ENCODE measurements at regions not wholly inside any gene's neighbourhood (a gene's known extent, or its start where the extent isn't known, plus 50 kb on each side); places are given as distances from the start of the nearest gene placed in this dataset.

DNA sequence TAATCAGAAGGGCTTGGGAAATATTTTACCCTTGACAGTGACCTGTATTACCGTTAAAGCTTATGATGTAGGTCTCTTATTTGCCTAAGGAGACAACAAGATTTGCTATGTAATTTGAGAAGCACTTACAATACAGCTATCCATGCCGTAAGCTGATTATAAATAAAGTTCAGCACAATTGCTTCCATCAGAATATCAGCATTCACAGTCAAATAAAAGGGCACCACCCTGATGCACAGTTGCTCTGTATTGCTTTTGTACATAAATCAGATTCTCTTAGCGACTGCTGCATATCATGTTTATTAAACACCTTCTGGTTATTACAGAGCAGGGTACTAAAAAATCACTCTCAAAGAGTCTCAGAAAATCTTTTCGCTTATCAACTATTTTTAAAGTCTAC, 67.3 kb upstream of the VRK1 start:
- ATAC-seq = no peak

DNA sequence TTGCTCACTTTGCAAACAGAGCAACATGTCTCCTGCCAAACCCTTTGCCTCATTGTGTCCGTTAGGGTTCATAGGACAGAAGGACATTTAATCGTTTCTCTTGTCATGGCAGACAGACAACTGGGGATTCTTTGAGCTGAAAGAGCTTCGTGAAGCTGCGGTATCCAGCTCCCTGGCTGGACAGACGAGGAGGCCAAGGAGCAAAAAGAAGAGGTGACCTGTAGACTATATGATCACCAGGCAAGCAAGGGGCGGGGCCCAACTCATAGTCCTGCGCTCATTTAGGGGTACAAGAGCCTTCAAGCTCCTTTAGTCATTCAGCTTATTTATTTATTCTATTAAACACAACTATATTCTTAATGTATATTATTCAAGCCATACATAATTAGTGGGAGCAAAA, 66.8 kb upstream of the VRK1 start:
- ATAC-seq = no peak

DNA sequence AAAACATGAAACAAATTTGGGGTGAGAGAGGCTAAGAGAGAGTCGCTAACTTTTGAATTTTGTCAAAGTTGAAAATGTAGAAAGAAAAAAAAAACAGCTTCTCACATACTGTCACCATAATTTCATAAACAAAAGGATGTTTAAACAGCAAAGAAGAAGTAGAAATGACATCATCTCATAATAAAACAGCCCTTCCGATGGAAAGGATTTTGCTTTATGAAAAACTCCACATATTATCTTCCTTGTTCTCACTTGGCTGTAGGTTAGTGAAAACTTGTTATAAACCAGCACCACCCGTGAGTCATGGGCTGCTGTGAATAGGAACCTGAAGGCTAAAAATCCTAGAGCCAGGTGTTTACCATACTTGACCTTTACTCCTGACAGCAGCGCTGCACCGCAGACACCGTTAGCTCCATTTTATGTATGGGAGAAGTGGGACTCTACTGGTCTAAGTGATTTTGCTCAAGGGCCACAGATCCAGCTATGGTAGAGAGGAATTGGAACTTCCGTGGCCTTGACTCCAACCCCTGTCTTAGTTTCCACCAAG, 63.0 kb upstream of the VRK1 start:
- no peak for ATAC-seq

DNA sequence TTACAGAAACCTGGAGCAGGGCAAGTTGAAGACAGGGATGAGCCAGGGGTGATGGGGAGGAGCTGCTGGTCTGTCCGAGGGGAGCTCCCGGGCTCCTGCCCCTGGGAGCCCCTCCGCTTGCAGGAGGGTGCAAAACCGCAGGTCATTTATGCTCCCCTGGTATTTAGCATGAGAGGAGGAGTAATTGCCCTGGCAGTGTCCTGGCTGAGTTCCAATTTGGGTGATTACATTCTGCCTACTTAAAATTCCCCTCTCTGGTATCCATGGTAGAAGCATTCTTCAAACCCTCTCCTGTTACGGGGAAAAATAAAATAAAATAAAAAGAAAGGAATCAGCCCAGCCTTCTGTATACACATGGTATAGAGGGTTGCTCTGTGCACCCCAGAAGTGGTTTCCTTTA, 61.7 kb upstream of the VRK1 start:
- ATAC-seq = no peak

DNA sequence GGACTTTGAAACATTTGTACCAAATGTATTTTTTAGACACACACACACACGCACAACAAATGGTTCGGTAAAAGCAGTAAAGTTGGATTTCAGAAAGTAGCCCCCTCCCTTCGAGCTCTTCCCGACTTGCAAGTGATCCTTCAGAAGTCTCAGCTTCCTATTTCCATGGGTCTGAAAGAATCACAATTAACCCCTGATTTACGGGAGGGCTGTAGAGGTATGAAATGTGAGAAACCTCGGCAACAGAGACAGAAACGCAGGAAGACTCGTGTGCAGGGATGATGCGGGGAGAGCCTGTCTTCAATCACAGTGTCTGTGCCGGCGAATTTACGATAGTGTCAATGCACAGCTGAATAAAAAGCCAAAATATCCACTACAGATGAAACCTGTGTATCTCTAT, 60.7 kb upstream of the VRK1 start:
- no peak for ATAC-seq

DNA sequence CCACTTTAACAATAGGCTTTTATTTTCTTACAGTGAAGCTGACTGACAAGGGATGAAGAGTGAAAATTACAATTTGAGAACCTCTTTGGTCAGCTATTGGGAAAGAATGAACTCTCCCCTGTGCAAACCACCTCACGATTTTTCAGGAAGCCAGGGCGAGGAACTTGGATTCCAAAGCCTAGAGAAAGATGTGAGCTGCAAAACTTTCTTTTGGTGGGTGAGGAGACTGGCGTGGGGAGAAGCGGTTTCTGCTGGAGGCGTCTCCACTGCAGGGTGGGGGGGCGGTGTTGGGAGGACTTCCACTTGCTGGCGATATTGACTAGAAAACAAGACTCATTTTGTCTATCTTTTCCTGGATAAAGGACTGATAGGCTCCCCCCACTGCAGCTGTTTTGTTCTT, 59.3 kb upstream of the VRK1 start:
- no peak for ATAC-seq

DNA sequence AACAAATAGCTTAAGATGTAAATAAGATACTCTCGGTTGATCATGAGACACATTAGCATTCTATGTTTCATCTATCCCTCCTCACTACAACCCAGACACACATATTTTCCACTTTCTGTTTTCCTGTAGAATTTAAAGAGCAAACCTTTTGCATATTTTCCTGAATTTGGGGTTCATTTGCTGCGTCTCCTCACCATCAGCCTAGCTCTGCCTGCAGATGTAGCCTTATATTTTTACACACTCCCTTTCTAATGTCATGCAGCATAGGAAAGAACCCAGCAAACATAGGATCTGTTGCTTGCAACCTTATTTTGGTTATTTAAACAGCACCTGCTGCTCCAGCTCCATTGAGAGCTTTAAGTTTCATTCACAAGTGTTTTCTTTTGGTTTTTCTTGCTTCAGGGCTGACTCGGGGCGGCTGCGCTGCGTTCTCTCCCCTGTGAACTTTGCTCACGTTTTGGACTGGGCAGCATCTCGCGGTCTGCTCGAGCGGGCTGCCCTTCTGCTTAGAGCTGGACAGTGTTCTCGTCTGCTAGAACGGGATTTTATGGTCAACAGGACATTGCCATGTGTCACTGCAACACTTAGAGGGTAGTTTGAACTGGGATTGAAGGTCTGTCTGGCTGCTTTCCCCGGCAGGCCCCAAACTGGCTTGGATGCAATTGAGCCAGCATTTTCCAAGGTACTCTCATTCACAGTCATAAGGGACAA, 57.8 kb upstream of the VRK1 start:
- no peak for ATAC-seq

DNA sequence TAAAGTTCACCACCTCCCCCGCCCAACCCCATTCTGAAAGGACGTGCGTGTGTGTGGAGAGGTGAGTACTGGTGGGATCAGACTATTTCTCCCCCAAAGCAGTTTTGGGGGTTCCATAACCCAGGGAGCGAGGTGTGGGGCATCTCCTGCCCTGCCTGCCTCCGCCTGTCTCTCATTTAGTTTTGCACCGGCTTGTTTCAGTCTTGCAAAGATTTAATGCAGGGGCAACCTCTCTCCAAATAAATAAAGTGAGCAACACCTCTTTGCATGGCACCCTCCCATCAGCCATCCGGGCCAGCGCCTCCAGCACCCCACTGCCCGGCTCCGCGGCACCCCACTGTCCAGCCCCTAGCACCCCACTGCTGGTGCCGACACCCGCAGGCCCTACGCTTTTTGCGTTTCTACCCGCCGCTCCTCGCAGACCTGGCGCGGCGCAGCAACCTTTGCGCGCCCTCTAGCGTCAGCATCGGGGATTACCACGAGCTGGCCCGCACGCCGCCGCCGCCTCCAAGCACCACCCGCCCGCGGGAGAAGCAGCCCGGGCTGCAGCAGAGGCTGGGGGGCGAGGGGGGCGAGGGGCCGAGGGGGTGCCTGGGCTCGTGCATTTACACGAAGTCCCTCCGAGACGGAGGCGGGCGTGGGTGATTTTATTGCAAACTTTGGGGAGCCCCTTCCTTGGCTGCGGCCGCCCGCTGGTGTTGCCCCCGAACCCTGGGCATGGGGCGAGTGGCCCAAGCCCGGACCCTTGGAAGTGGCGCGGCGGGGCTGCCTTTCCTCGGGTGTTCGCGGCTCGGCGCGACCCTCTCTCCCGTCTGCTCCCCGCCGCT, 55.8 kb upstream of the VRK1 start:
- ATAC-seq = peak; percentile 89

DNA sequence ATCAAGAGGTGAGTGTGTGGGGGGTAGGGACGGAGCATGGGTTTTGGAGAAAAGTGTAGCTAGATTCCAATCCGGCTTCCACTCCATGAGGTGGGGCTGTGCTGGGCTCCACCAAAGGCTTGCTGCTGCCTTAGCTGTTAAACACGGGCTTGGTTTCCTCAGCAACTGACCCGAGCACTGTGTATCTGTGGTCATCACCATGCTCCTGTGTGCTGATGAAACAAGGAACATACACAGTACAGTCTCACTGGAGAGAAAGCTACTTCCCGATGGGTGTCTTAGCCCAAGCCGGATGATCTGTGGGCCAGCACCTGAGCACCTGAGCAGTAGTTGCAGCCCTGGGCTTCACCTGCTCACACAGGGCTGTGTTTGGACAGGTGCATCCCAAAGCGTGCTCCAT, 52.9 kb upstream of the VRK1 start:
- ATAC-seq = no peak

DNA sequence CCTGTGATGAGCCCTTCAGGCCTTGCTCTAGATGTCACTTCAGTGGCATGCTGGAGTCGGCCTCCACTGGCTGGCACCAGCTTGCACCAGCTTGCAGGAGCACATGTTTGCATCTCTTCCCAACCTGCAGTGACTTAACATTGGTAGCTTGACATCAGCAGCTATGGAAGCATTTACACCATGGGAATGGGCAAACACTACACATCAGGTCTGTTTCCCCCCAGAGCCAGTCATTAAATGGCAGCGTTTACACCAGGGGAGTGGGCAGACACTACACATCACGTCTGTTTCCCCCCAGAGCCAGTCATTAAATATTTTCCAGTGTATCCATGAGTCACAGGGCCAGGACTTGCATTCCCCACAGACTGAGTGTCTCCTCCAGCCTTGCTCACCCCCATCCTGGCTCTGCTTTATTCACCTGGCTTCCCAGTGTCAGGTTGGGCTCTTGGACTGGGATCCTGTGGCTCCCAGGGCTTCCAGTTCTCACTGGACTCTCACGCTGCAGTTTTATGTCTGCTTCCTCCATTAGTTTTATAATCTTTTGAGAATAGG, 51.6 kb upstream of the VRK1 start:
- ATAC-seq = no peak

DNA sequence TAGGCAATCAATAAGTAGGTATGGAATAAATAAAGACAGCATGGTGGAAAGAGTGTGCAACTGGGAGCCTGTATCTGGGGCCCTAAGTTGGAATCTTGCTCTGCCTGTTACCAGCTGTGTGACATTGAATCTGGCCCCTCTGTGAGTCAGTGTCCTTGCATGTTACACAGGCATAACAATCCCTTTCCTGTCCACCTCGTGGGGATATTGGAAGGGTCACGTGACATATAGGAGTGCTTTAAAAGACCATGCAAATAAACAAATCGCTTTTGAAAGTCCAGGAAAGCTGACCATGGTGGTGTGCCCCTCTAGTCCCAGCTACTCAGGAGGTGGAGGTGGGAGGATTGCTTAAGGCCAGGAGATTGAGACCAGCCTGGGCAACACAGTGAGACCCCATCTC, 51.1 kb upstream of the VRK1 start:
- ATAC-seq = no peak

DNA sequence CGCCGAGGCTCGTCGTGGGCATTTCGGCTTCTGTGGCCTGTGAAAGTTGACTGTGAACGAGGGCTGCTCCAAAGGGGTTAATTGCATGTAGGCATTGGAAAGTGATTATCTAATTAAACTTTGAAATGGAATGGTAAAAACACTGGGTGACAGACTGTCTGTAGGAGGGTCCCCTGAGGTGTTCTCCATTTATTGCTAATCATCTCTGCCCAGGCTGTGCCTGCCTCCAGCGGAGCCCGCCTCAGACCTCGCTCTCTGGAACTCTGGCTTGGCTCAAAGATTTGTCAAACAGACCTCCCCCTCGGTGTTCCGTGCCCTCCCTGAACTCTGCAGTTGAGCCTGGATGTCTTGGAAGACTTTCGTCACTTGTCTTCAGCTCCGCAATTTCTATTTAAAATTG, 50.2 kb upstream of the VRK1 start:
- ATAC-seq = no peak

All from esophagus mucosa (tissue), 1 donor.